Stimulated activated naive CD8-positive, alpha-beta T cell treated with anti-CD3 and anti-CD28 coated beads, Interleukin-15, amount 100 ng/mL, for 72 hours (primary cell): ENCODE measurements at regions not wholly inside any gene's neighbourhood (a gene's known extent, or its start where the extent isn't known, plus 50 kb on each side); places are given as distances from the start of the nearest gene placed in this dataset.

Source experiments
- ATAC-seq: fragments of 150-1000 bp; cut with Tn5 transposase; 2 replicates; pipeline ENCODE4 v1.10.0; 2021; ENCODE audit warnings: mild to moderate bottlenecking, moderate library complexity
- DNase-seq, 2 donors: peaks; one replicate each; pipeline ENCODE4 v3.0.0; 2021 to 2022
- H3K27ac Mint-ChIP-seq, 2 donors: one replicate each; pipeline ENCODE4 v1.8.0; 2022; ENCODE audit warnings: mild to moderate bottlenecking in 2 of 2, mixed read lengths in 2 of 2, moderate library complexity in 2 of 2
- H3K27me3 Mint-ChIP-seq: one replicate; pipeline ENCODE4 v1.8.0; 2022; ENCODE audit warnings: mixed read lengths
- H3K4me1 Mint-ChIP-seq: one replicate; pipeline ENCODE4 v1.8.0; 2022; ENCODE audit warnings: mild to moderate bottlenecking, mixed read lengths
- H3K4me3 Mint-ChIP-seq, 2 donors: one replicate each; pipeline ENCODE4 v1.8.0; 2022; ENCODE audit warnings: mild to moderate bottlenecking in 2 of 2, mixed read lengths in 2 of 2, moderate library complexity in 1 of 2
- H3K9me3 Mint-ChIP-seq, 2 donors: one replicate each; pipeline ENCODE4 v1.8.0; 2022; ENCODE audit warnings: mixed read lengths in 2 of 2

GRCh38 chr7:54810401-54810800 lies 51.4 kb upstream of the SEC61G start:
- no peak overlapping the region for H3K27ac Mint-ChIP-seq
- no peak for ATAC-seq
- no peak for DNase-seq
- H3K4me3 Mint-ChIP-seq: no peak overlapping the region
- H3K27me3 Mint-ChIP-seq: no peaks in the 10 kb centered on the region
- H3K9me3 Mint-ChIP-seq: no peaks in the 10 kb centered on the region
- no peaks in the 10 kb centered on the region for H3K4me1 Mint-ChIP-seq

GRCh38 chr7:54811041-54811845 lies 52.2 kb upstream of the SEC61G start:
- Mint-ChIP-seq H3K27ac (no peak overlapping the region), H3K9me3 (no peaks in the 10 kb centered on the region), H3K27me3 (peaks cover 7% of the 10 kb centered on the region), H3K4me3 (no peak overlapping the region), H3K4me1 (no peaks in the 10 kb centered on the region)
- DNase-seq: no peak
- no peak for ATAC-seq

DNA sequence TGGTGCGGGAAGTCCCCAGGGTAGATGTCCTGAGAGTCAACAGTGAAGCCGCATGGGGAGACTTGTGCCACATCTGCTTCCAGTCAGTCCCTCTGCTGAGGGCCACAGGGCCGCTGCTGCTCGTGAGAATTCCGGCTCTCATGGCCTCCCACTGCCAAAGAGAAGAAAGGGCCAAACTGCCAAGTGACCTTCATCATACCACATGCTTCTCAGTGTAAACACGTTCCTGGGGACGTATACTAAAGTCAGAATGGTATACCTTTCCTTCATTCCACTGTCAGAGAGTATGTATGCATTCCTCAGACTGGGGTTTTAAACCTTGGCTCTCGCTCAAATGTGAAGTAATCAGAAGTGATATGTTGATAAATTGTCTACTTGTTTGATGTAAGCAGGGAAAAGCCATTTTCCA lies 52.8 kb upstream of the SEC61G start:
- Mint-ChIP-seq H3K9me3 (peaks cover 0 to 5% of the 10 kb centered on the region in 2 donors), H3K27me3 (peaks cover 9% of the 10 kb centered on the region), H3K4me3 (no peak overlapping the region), H3K27ac (no peak overlapping the region), H3K4me1 (no peaks in the 10 kb centered on the region)
- DNase-seq (no peak), ATAC-seq (no peak)

- DNase-seq (no peak), ATAC-seq (no peak)
- Mint-ChIP-seq H3K4me1 (no peaks in the 10 kb centered on the region), H3K27me3 (peaks cover 9% of the 10 kb centered on the region), H3K27ac (no peak overlapping the region), H3K9me3 (peaks cover 0 to 10% of the 10 kb centered on the region in 2 donors), H3K4me3 (no peak overlapping the region)
These were observed 53.8 kb upstream of the SEC61G start for GRCh38 chr7:54812756-54813322.

GRCh38 chr7:54813398-54813797 lies 54.4 kb upstream of the SEC61G start:
- DNase-seq: no peak
- H3K27me3 Mint-ChIP-seq: peaks cover 12% of the 10 kb centered on the region

GRCh38 chr7:54814401-54814800 lies 55.4 kb upstream of the SEC61G start:
- Mint-ChIP-seq H3K27me3 (peaks cover 22% of the 10 kb centered on the region), H3K4me3 (no peak overlapping the region), H3K4me1 (no peaks in the 10 kb centered on the region), H3K9me3 (peaks cover 0 to 10% of the 10 kb centered on the region in 2 donors), H3K27ac (no peak overlapping the region)
- no peak for DNase-seq
- no peak for ATAC-seq

More at GRCh38 chr7:54813398-54813797, 54.4 kb upstream of the SEC61G start:
- Mint-ChIP-seq H3K9me3 (peaks cover 0 to 10% of the 10 kb centered on the region in 2 donors), H3K4me3 (no peak overlapping the region), H3K4me1 (no peaks in the 10 kb centered on the region), H3K27ac (no peak overlapping the region)
- ATAC-seq: no peak

- Mint-ChIP-seq H3K4me3 (no peak overlapping the region), H3K27me3 (peaks cover 28% of the 10 kb centered on the region)
- no peak for ATAC-seq
These were observed 58.1 kb upstream of the SEC61G start for GRCh38 chr7:54817152-54817551.

DNA sequence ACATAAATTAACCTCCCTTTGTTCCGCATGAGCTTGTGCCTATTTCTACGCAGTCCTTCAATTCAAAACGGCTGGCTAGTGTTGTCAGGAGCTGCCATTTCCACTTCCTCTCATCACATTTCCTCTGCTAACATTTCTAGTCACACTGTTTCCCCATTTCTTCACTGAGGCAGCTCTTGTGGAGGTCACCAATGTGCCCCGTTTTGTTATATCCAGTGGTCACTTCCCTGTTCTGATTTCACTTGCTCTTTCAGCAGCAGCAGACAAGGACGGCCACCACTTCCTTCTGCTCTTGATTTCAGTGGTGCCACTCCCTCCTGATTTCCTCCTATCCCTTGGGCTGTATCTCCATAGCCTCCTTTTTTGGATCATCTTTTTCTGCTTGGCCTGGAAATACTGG lies 64.8 kb upstream of the SEC61G start:
- no peaks in the 10 kb centered on the region for H3K9me3 Mint-ChIP-seq
- DNase-seq (no peak), ATAC-seq (no peak)
- no peak overlapping the region for H3K27ac Mint-ChIP-seq
- peaks cover 44% of the 10 kb centered on the region for H3K27me3 Mint-ChIP-seq
- H3K4me1 Mint-ChIP-seq: no peaks in the 10 kb centered on the region
- H3K4me3 Mint-ChIP-seq: no peak overlapping the region

More at GRCh38 chr7:54817152-54817551, 58.1 kb upstream of the SEC61G start:
- no peaks in the 10 kb centered on the region for H3K4me1 Mint-ChIP-seq
- no peak for DNase-seq
- H3K9me3 Mint-ChIP-seq: peaks cover 0 to 10% of the 10 kb centered on the region in 2 donors
- no peak overlapping the region for H3K27ac Mint-ChIP-seq

DNA sequence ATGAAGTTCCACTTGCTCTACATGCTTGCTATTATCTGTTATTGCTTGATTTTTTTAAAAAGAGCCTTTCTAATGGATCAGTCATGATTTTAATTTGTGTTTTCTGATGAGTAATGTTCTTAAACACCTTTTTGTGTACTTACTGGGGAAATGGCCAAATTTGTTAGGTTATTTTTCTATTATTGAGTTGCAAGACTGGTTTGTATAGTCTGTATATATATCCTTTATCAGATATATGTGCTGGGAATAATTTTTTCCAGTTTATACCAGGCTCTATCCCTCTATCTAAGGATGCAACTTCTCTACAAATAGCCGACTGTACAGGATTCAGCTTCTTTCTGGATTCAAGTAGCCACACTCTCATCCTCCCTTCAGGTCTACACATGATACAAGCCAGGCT lies 65.6 kb upstream of the SEC61G start:
- H3K27ac Mint-ChIP-seq: no peak overlapping the region
- H3K9me3 Mint-ChIP-seq: peaks cover 0 to 4% of the 10 kb centered on the region in 2 donors
- no peak overlapping the region for H3K4me3 Mint-ChIP-seq
- ATAC-seq (no peak), DNase-seq (no peak)
- H3K27me3 Mint-ChIP-seq: peaks cover 35% of the 10 kb centered on the region
- H3K4me1 Mint-ChIP-seq: no peaks in the 10 kb centered on the region

DNA sequence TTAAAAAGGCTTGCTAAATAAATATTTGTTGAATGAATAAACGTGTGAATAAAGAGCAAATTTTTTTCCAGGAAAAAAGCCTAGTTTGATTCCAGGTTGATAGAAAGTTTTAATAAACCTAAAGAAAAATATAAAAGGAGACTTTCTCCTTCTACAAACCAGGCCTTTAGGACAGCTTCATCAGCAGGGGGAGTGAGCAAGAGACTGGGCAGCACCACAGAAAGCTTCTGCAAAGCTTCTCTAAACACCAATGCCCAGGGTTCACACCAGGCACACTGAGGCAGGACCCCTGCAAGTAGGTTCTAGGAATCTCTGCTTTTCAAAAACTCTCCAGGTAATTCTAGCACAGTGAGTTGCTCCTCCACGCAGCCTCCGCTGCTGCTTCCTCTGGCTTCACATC lies 66.4 kb upstream of the SEC61G start:
- ATAC-seq (no peak), DNase-seq (no peak)
- Mint-ChIP-seq H3K4me1 (no peaks in the 10 kb centered on the region), H3K9me3 (peaks cover 0 to 4% of the 10 kb centered on the region in 2 donors), H3K4me3 (no peak overlapping the region), H3K27ac (no peak overlapping the region), H3K27me3 (peaks cover 32% of the 10 kb centered on the region)

GRCh38 chr7:54827734-54828133 lies 68.7 kb upstream of the SEC61G start:
- H3K27me3 Mint-ChIP-seq: peaks cover 32% of the 10 kb centered on the region
- H3K27ac Mint-ChIP-seq: no peak overlapping the region
- no peak overlapping the region for H3K4me3 Mint-ChIP-seq
- DNase-seq: no peak
- H3K9me3 Mint-ChIP-seq: peaks cover 0 to 4% of the 10 kb centered on the region in 2 donors
- no peak for ATAC-seq
- H3K4me1 Mint-ChIP-seq: no peaks in the 10 kb centered on the region

DNA sequence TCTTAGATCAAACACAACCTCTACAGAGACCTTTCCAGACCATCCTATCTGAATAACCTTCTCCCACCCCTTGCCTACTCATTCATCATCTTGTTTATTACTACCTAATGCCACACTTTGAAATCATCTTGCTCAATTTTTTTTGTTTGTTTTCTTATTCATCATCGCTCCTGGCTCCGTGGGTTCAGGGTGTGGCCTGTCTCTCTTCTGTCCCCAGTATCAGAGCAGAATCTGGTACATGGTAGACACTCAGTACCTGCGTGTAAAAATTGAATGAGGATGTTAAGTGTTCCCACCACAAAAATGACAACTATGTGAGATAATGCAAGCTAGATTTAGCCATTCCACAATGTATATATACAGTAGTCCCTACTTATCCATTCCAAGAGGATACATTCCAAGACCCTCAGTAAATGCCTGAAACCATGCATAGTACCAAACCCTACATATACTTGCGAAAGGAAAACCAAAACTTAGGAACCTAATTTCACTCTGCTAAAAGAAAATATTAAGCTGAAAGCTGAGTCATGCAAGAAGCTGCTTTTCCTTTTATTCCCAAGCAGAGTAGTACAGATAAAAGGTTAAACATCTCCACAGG lies 72.1 kb upstream of the SEC61G start:
- Mint-ChIP-seq H3K4me1 (no peaks in the 10 kb centered on the region), H3K27ac (no peak overlapping the region), H3K27me3 (no peaks in the 10 kb centered on the region), H3K4me3 (no peak overlapping the region), H3K9me3 (peaks cover 0 to 4% of the 10 kb centered on the region in 2 donors)
- DNase-seq (no peak), ATAC-seq (no peak)

- Mint-ChIP-seq H3K4me1 (no peaks in the 10 kb centered on the region), H3K9me3 (peaks cover 0 to 4% of the 10 kb centered on the region in 2 donors), H3K4me3 (no peak overlapping the region), H3K27me3 (no peaks in the 10 kb centered on the region), H3K27ac (no peak overlapping the region)
- DNase-seq (no peak), ATAC-seq (no peak)
These were observed 72.7 kb upstream of the SEC61G start for GRCh38 chr7:54831644-54832095.

- Mint-ChIP-seq H3K27me3 (no peaks in the 10 kb centered on the region), H3K9me3 (peaks cover 0 to 4% of the 10 kb centered on the region in 2 donors), H3K27ac (no peak overlapping the region), H3K4me3 (no peak overlapping the region), H3K4me1 (no peaks in the 10 kb centered on the region)
- DNase-seq (no peak), ATAC-seq (no peak)
These were observed 74.0 kb upstream of the SEC61G start for GRCh38 chr7:54833001-54833467.

DNA sequence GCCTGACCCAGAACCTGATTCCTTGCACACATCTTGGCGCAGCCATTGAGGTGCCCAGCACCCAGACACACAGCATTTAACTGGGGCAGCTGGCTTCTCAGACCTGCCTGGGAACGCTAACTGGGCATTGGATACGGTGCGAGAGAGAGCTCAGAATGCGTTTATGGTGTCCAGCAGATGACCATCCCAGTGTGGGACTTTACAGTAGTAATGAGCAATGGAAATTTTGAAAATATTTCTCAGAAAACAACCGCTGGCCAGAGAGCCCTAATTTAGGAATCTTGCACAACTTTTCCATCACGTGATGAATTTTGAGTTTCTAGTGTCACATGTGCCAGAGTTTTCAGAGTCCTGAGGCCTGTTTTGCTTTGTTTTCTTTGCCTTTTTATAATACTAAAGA lies 78.2 kb upstream of the SEC61G start:
- H3K4me3 Mint-ChIP-seq: no peak overlapping the region
- no peaks in the 10 kb centered on the region for H3K27me3 Mint-ChIP-seq
- no peaks in the 10 kb centered on the region for H3K4me1 Mint-ChIP-seq
- DNase-seq (no peak), ATAC-seq (no peak)
- H3K9me3 Mint-ChIP-seq: no peaks in the 10 kb centered on the region
- no peak overlapping the region for H3K27ac Mint-ChIP-seq

- no peak for ATAC-seq
- no peak for DNase-seq
- Mint-ChIP-seq H3K27me3 (no peaks in the 10 kb centered on the region), H3K4me3 (no peak overlapping the region), H3K9me3 (no peaks in the 10 kb centered on the region), H3K27ac (no peak overlapping the region), H3K4me1 (no peaks in the 10 kb centered on the region)
These were observed 78.8 kb upstream of the SEC61G start for GRCh38 chr7:54837761-54838160.
